ENCODE measurements at regions not wholly inside any gene's neighbourhood (a gene's known extent, or its start where the extent isn't known, plus 50 kb on each side); places are given as distances from the start of the nearest gene placed in this dataset.

- FAIRE-seq: no peak
- Histone ChIP-seq H3K9me3 (ENCODE audit: low read length) (no peaks in the 10 kb centered on the region), H3K36me3 (replicated peaks in 1 of 2; ENCODE audit: control insufficient read depth in 1 of 2, insufficient read depth in 2 of 2, low read length in 2 of 2) (no peaks in the 10 kb centered on the region), H3K4me2 (ENCODE audit: low read depth, low read length) (no peak overlapping the region), H4K20me1 (ENCODE audit: insufficient read depth, low read length) (no peaks in the 10 kb centered on the region), H2AFZ (ENCODE audit: low read length) (no peak overlapping the region), H3K79me2 (ENCODE audit: insufficient read depth, low read length) (no peaks in the 10 kb centered on the region), H3K9ac (ENCODE audit: insufficient read depth, low read depth, low read length) (no peak overlapping the region), H3K4me3 (replicated peaks in 1 of 3; ENCODE audit: insufficient read depth in 1 of 3, low read depth in 2 of 3, low read length in 3 of 3) (no peak overlapping the region), H3K27me3 (ENCODE audit: control insufficient read depth in 1 of 2, insufficient read depth in 2 of 2, low read length in 2 of 2) (no peaks in the 10 kb centered on the region; a peak in 1 of 5 replicates), H3K27ac (ENCODE audit: extremely low read length, insufficient read depth, low read length) (no peak overlapping the region), H3K4me1 (ENCODE audit: insufficient read depth, low read length) (no peaks in the 10 kb centered on the region)
- WGBS (ENCODE audit: low lambda C conversion rate): 0% methylated on average over 3 of the region's 3 CpGs
- ChIA-PET POLR2A (no interaction called here), CTCF (ENCODE audit: low intra/inter-chr PET ratio, low total read pairs) (no interaction called here)
- in situ Hi-C loops (cut with HindIII; ENCODE audit: extremely low pct_ligation_motif_present, low pct_unique_long_range_greater_than_20kb) (no loop called here), intact Hi-C loops (cut with micrococcal nuclease; ENCODE audit: unreplicated experiment) (no loop called here)
- no peak for ATAC-seq
- no peak for DNase-seq (ENCODE audit: low spot score)
- TF ChIP-seq ZFP36L2 (CRISPR knock-in tag; IDR thresholded peaks at IDR 0.05): no peak
- TF ChIP-seq PLRG1 (conservative IDR thresholded peaks at IDR 0.05): no peak
- no peak for TF ChIP-seq ZNF251 (CRISPR knock-in tag; IDR thresholded peaks at IDR 0.05)
- TF ChIP-seq PCBP1 (IDR thresholded peaks at IDR 0.05; ENCODE audit: borderline replicate concordance, low read depth, low read length): no peak
- TF ChIP-seq ZEB1 (IDR thresholded peaks at IDR 0.05; ENCODE audit: insufficient replicate concordance, low read depth): no peak
- no peak for TF ChIP-seq ASH2L (IDR thresholded peaks at IDR 0.05; ENCODE audit: insufficient read length, low read depth, low read length)
- TF ChIP-seq RCOR2 (CRISPR knock-in tag; IDR thresholded peaks at IDR 0.05): no peak
- no peak for TF ChIP-seq ZNF225 (CRISPR knock-in tag; IDR thresholded peaks at IDR 0.05)
- TF ChIP-seq KDM1A (CRISPR knock-in tag; IDR thresholded peaks at IDR 0.05): no peak
- no peak for TF ChIP-seq DZIP1 (CRISPR knock-in tag; IDR thresholded peaks at IDR 0.05)
- TF ChIP-seq ZNF660 (CRISPR knock-in tag; IDR thresholded peaks at IDR 0.05; ENCODE audit: borderline replicate concordance, low read depth): no peak
- TF ChIP-seq TRIM24 (CRISPR knock-in tag; IDR thresholded peaks at IDR 0.05): no peak
- TF ChIP-seq ZNF362 (CRISPR knock-in tag; IDR thresholded peaks at IDR 0.05; ENCODE audit: borderline replicate concordance): no peak
- no peak for TF ChIP-seq ZNF543 (CRISPR knock-in tag; IDR thresholded peaks at IDR 0.05)
- TF ChIP-seq STAG1 (CRISPR knock-in tag; IDR thresholded peaks at IDR 0.05): no peak
- TF ChIP-seq RARG (CRISPR knock-in tag; IDR thresholded peaks at IDR 0.05; ENCODE audit: low read depth): no peak
- TF ChIP-seq HHEX (CRISPR knock-in tag; IDR thresholded peaks at IDR 0.05): no peak
- BruUV-seq (replicated peaks): no TSS peak
These were observed 331.6 kb upstream of the BRINP3 start for GRCh38 chr1:190809312-190809711.

All from HepG2 (cell line).